ENCODE measurements at regions not wholly inside any gene's neighbourhood (a gene's known extent, or its start where the extent isn't known, plus 50 kb on each side); places are given as distances from the start of the nearest gene placed in this dataset.

- Mint-ChIP-seq H3K36me3 (ENCODE audit: low read depth) (no peaks in the 10 kb centered on the region), H3K27ac (no peak overlapping the region), H3K9me3 (no peaks in the 10 kb centered on the region), H3K4me1 (ENCODE audit: low read depth) (no peaks in the 10 kb centered on the region), H3K27me3 (ENCODE audit: low read depth) (no peaks in the 10 kb centered on the region), H3K4me3 (no peak overlapping the region)
These were observed 120.6 kb upstream of the TCERG1L start for GRCh38 chr10:131431978-131432690.

GRCh38 chr10:131433568-131433967 is 122.0 kb upstream of the TCERG1L start:
- Mint-ChIP-seq H3K9me3 (no peaks in the 10 kb centered on the region), H3K27me3 (ENCODE audit: low read depth) (no peaks in the 10 kb centered on the region), H3K36me3 (ENCODE audit: low read depth) (no peaks in the 10 kb centered on the region), H3K4me1 (ENCODE audit: low read depth) (no peaks in the 10 kb centered on the region), H3K27ac (no peak overlapping the region), H3K4me3 (no peak overlapping the region)

GRCh38 chr10:131435232-131435631 is 123.7 kb upstream of the TCERG1L start:
- no peaks in the 10 kb centered on the region for H3K9me3 Mint-ChIP-seq
- no peaks in the 10 kb centered on the region for H3K36me3 Mint-ChIP-seq (ENCODE audit: low read depth)
- H3K27ac Mint-ChIP-seq = no peak overlapping the region
- H3K27me3 Mint-ChIP-seq (ENCODE audit: low read depth) = no peaks in the 10 kb centered on the region
- no peak overlapping the region for H3K4me3 Mint-ChIP-seq
- H3K4me1 Mint-ChIP-seq (ENCODE audit: low read depth) = no peaks in the 10 kb centered on the region

GRCh38 chr10:131435760-131436457 is 124.4 kb upstream of the TCERG1L start:
- Mint-ChIP-seq H3K27ac (no peak overlapping the region), H3K4me3 (no peak overlapping the region), H3K36me3 (ENCODE audit: low read depth) (no peaks in the 10 kb centered on the region), H3K4me1 (ENCODE audit: low read depth) (no peaks in the 10 kb centered on the region), H3K9me3 (no peaks in the 10 kb centered on the region), H3K27me3 (ENCODE audit: low read depth) (no peaks in the 10 kb centered on the region)

GRCh38 chr10:131436458-131436857 is 124.9 kb upstream of the TCERG1L start:
- no peaks in the 10 kb centered on the region for H3K9me3 Mint-ChIP-seq
- no peaks in the 10 kb centered on the region for H3K36me3 Mint-ChIP-seq (ENCODE audit: low read depth)
- no peak overlapping the region for H3K27ac Mint-ChIP-seq
- no peaks in the 10 kb centered on the region for H3K27me3 Mint-ChIP-seq (ENCODE audit: low read depth)
- H3K4me1 Mint-ChIP-seq (ENCODE audit: low read depth) = no peaks in the 10 kb centered on the region
- no peak overlapping the region for H3K4me3 Mint-ChIP-seq

- no peaks in the 10 kb centered on the region for H3K36me3 Mint-ChIP-seq (ENCODE audit: low read depth)
- no peak overlapping the region for H3K4me3 Mint-ChIP-seq
- no peak overlapping the region for H3K27ac Mint-ChIP-seq
- no peaks in the 10 kb centered on the region for H3K9me3 Mint-ChIP-seq
- H3K27me3 Mint-ChIP-seq (ENCODE audit: low read depth) = no peaks in the 10 kb centered on the region
- no peaks in the 10 kb centered on the region for H3K4me1 Mint-ChIP-seq (ENCODE audit: low read depth)
These were observed 126.3 kb upstream of the TCERG1L start for GRCh38 chr10:131437556-131438475.

- H3K27ac Mint-ChIP-seq = no peak overlapping the region
- H3K27me3 Mint-ChIP-seq (ENCODE audit: low read depth) = no peaks in the 10 kb centered on the region
- no peaks in the 10 kb centered on the region for H3K9me3 Mint-ChIP-seq
- H3K36me3 Mint-ChIP-seq (ENCODE audit: low read depth) = no peaks in the 10 kb centered on the region
- H3K4me3 Mint-ChIP-seq = no peak overlapping the region
- H3K4me1 Mint-ChIP-seq (ENCODE audit: low read depth) = no peaks in the 10 kb centered on the region
These were observed 127.1 kb upstream of the TCERG1L start for GRCh38 chr10:131438665-131439064.

- no peaks in the 10 kb centered on the region for H3K9me3 Mint-ChIP-seq
- no peak overlapping the region for H3K27ac Mint-ChIP-seq
- no peak overlapping the region for H3K4me3 Mint-ChIP-seq
- no peaks in the 10 kb centered on the region for H3K36me3 Mint-ChIP-seq (ENCODE audit: low read depth)
- H3K4me1 Mint-ChIP-seq (ENCODE audit: low read depth) = no peaks in the 10 kb centered on the region
- H3K27me3 Mint-ChIP-seq (ENCODE audit: low read depth) = no peaks in the 10 kb centered on the region
These were observed 128.2 kb upstream of the TCERG1L start for GRCh38 chr10:131439705-131440104.

- H3K36me3 Mint-ChIP-seq (ENCODE audit: low read depth) = no peaks in the 10 kb centered on the region
- no peak overlapping the region for H3K27ac Mint-ChIP-seq
- H3K4me3 Mint-ChIP-seq = no peak overlapping the region
- no peaks in the 10 kb centered on the region for H3K9me3 Mint-ChIP-seq
- no peaks in the 10 kb centered on the region for H3K4me1 Mint-ChIP-seq (ENCODE audit: low read depth)
- no peaks in the 10 kb centered on the region for H3K27me3 Mint-ChIP-seq (ENCODE audit: low read depth)
These were observed 129.2 kb upstream of the TCERG1L start for GRCh38 chr10:131440405-131441360.

- Mint-ChIP-seq H3K27ac (no peak overlapping the region), H3K36me3 (ENCODE audit: low read depth) (no peaks in the 10 kb centered on the region), H3K4me1 (ENCODE audit: low read depth) (no peaks in the 10 kb centered on the region), H3K4me3 (no peak overlapping the region), H3K9me3 (no peaks in the 10 kb centered on the region), H3K27me3 (ENCODE audit: low read depth) (no peaks in the 10 kb centered on the region)
These were observed 130.8 kb upstream of the TCERG1L start for GRCh38 chr10:131442271-131442670.

- Mint-ChIP-seq H3K27me3 (ENCODE audit: low read depth) (no peaks in the 10 kb centered on the region), H3K9me3 (no peaks in the 10 kb centered on the region), H3K4me3 (no peak overlapping the region), H3K27ac (no peak overlapping the region), H3K36me3 (ENCODE audit: low read depth) (no peaks in the 10 kb centered on the region), H3K4me1 (ENCODE audit: low read depth) (no peaks in the 10 kb centered on the region)
These were observed 132.8 kb upstream of the TCERG1L start for GRCh38 chr10:131444286-131444685.

GRCh38 chr10:131444862-131445461 is 133.4 kb upstream of the TCERG1L start:
- no peaks in the 10 kb centered on the region for H3K27me3 Mint-ChIP-seq (ENCODE audit: low read depth)
- H3K27ac Mint-ChIP-seq = no peak overlapping the region
- H3K9me3 Mint-ChIP-seq = no peaks in the 10 kb centered on the region
- H3K4me3 Mint-ChIP-seq = no peak overlapping the region
- H3K36me3 Mint-ChIP-seq (ENCODE audit: low read depth) = no peaks in the 10 kb centered on the region
- no peaks in the 10 kb centered on the region for H3K4me1 Mint-ChIP-seq (ENCODE audit: low read depth)

GRCh38 chr10:131445623-131446022 is 134.1 kb upstream of the TCERG1L start:
- H3K4me3 Mint-ChIP-seq = no peak overlapping the region
- no peaks in the 10 kb centered on the region for H3K27me3 Mint-ChIP-seq (ENCODE audit: low read depth)
- H3K9me3 Mint-ChIP-seq = no peaks in the 10 kb centered on the region
- no peaks in the 10 kb centered on the region for H3K4me1 Mint-ChIP-seq (ENCODE audit: low read depth)
- no peaks in the 10 kb centered on the region for H3K36me3 Mint-ChIP-seq (ENCODE audit: low read depth)
- H3K27ac Mint-ChIP-seq = no peak overlapping the region
